Lower leg skin (tissue), 4 donors: ENCODE measurements at regions not wholly inside any gene's neighbourhood (a gene's known extent, or its start where the extent isn't known, plus 50 kb on each side); places are given as distances from the start of the nearest gene placed in this dataset.

Experiments
- DNase-seq, 2 donors: peaks; one replicate each; pipeline ENCODE4 v3.0.0-alpha.2; 2019; ENCODE audit warnings: low spot score in 2 of 2
- H3K4me3 ChIP-seq: fragments of 200-600 bp; sonication (generic); 2 replicates; pipeline ENCODE4 v1.5.1; 2017; ENCODE audit warnings: mild to moderate bottlenecking, low read depth; ENCODE audit not compliant: poor library complexity, severe bottlenecking
- POLR2A ChIP-seq, 2 donors: fragments of 450-650 bp; IDR thresholded peaks; one replicate each; pipeline ENCODE4 v1.6.1; 2016 to 2017; ENCODE audit warnings: antibody characterized with exemption in 2 of 2, mild to moderate bottlenecking in 1 of 2, moderate library complexity in 1 of 2
- WGBS, 2 donors: methylation state at CpG; one replicate each; pipeline ENCODE4 v1.1.5; 2018; 5-methylcytosine and 5-hydroxymethylcytosine counted together
- intact Hi-C: fragments of 100-400 bp; cut with DNase I; formaldehyde crosslinking; loops from one replicate; pipeline ENCODE4 v1.15.0; 2023; ENCODE audit warnings: low total_unique reads
- TF ChIP-seq, protein P1 (sequence below), 3 donors: fragments of 450-650 bp; IDR thresholded peaks; one replicate each; pipeline ENCODE4 v1.5.1; 2016; ENCODE audit warnings: antibody characterized with exemption in 3 of 3, mild to moderate bottlenecking in 3 of 3, moderate library complexity in 2 of 3

DNA sequence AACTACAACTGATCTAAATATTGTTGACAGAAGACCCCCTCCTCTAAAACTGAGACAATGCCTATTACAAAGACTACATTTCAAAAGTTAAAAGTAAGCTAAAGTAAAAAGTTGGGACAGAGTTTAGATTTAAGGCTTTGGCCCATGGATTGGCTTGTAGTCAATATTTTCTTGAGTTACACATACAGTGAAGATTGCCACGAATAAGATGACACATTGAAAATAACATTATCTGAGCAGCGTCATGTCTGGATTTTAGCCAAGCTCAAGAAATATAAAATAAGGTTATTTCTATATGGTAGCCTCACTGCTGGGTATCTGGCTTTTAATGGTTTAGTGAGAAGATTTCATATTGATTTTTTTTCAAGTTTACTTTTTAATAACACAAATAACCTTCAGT lies 266.2 kb upstream of the LDB2 start:
- DNase-seq = no peak
- intact Hi-C loops = no loop called here
- no peak overlapping the region for H3K4me3 ChIP-seq
- TF ChIP-seq, protein P1, sequence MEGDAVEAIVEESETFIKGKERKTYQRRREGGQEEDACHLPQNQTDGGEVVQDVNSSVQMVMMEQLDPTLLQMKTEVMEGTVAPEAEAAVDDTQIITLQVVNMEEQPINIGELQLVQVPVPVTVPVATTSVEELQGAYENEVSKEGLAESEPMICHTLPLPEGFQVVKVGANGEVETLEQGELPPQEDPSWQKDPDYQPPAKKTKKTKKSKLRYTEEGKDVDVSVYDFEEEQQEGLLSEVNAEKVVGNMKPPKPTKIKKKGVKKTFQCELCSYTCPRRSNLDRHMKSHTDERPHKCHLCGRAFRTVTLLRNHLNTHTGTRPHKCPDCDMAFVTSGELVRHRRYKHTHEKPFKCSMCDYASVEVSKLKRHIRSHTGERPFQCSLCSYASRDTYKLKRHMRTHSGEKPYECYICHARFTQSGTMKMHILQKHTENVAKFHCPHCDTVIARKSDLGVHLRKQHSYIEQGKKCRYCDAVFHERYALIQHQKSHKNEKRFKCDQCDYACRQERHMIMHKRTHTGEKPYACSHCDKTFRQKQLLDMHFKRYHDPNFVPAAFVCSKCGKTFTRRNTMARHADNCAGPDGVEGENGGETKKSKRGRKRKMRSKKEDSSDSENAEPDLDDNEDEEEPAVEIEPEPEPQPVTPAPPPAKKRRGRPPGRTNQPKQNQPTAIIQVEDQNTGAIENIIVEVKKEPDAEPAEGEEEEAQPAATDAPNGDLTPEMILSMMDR (IDR thresholded peaks at IDR 0.05) = no peak
- TF ChIP-seq POLR2A (IDR thresholded peaks at IDR 0.05) = no peak
- WGBS, 2 donors = 38 to 46% methylated on average over 2 of the region's 2 CpGs

DNA sequence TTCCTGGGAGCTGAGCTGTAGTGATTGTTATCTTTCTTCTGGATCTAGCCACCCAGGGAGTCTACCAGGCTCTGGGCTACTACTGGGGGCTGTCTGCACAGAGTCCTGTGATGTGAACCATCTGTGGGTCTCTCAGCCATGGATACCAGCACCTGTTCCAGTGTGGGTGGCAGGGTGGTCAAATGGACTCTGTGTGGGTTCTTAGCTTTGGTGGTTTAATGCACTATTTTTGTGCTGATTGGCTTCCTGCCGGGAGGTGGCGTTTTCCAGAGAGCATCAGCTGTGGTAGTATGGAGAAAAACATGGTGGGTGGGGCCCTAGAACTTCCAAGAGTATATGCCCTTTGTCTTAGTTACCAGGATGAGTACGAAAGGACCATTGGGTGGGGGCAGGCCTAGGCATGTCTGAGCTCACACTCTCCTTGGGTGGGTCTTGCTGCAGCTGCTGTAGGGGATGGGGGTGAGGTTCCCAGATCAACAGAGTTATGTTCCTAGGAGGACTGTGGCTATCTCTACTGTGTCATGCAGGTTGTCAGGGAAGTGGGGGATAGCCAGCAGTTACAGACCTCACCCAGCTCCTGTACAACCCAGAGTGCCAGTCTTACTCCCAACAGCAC lies 264.8 kb upstream of the LDB2 start:
- no peak overlapping the region for H3K4me3 ChIP-seq
- TF ChIP-seq POLR2A (IDR thresholded peaks at IDR 0.05) = no peak
- no peak for DNase-seq
- intact Hi-C loops = no loop called here
- 75 to 78% methylated on average over 3 of the region's 3 CpGs for WGBS, 2 donors

DNA sequence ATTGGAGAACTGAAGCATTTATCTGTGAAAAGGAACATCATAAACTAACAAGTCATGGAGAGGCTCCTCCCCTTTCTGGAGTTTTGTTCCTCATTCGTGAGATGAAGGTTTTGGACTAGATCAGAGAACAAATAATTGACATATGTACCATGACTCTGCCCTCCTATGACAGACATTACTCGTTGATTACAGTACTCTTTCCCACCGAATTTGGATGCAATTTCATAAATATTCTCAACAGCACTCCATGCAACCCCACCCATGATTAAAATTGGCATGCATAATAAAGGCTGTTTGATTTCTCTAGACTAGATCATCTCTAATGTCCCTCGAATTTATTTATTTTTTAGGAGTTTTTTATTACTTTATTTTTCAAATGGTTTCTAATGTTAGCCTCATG lies 258.9 kb upstream of the LDB2 start:
- DNase-seq = no peak
- intact Hi-C loops = no loop called here
- H3K4me3 ChIP-seq = no peak overlapping the region
- 57 to 61% methylated on average over 4 of the region's 4 CpGs for WGBS, 2 donors
- TF ChIP-seq POLR2A (IDR thresholded peaks at IDR 0.05) = no peak
- TF ChIP-seq, protein P1 (IDR thresholded peaks at IDR 0.05) = no peak

DNA sequence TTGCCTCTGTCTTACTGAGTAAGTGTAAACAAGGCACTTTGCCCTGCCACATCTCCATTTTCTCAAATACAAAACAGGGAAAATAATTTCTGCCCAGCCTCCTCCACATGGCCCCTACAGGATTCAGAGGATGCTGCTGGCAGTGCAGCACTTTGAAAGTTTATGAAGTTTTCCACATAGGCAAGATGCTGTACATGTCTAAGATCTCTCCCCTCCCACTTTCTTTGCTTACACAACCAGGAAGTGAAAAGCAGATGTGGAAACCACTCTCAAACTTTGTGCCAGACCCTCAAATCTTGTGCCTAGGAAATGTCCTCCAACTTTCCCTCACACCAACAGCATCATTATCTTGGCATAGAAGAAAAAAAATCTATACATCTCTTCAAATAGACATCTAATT lies 257.0 kb upstream of the LDB2 start:
- intact Hi-C loops = no loop called here
- DNase-seq = no peak
- H3K4me3 ChIP-seq = no peak overlapping the region
- no peak for TF ChIP-seq POLR2A (IDR thresholded peaks at IDR 0.05)
- TF ChIP-seq, protein P1 (IDR thresholded peaks at IDR 0.05) = no peak

DNA sequence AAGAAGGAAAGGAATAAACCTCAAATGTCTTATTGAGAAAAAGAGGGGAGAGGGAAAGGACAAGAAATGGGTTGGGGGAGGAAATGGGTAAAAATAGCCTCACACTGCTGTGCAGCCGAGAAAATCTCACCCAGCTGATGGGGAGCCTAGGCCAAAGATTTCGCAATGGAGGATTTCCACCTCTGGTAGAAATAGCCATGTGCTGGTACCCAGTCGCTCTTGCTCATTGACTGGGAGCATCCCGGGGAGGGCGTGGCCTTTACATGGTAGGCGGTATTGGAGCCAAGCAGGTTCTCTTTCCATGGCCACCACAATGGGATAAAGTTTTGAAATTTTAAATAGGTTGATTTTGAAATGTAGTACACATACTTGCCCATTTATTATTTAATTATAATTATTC lies 255.1 kb upstream of the LDB2 start:
- TF ChIP-seq, protein P1 (IDR thresholded peaks at IDR 0.05) = no peak
- DNase-seq = no peak
- 84 to 85% methylated on average over 6 of the region's 6 CpGs for WGBS, 2 donors
- intact Hi-C loops = no loop called here
- no peak overlapping the region for H3K4me3 ChIP-seq

DNA sequence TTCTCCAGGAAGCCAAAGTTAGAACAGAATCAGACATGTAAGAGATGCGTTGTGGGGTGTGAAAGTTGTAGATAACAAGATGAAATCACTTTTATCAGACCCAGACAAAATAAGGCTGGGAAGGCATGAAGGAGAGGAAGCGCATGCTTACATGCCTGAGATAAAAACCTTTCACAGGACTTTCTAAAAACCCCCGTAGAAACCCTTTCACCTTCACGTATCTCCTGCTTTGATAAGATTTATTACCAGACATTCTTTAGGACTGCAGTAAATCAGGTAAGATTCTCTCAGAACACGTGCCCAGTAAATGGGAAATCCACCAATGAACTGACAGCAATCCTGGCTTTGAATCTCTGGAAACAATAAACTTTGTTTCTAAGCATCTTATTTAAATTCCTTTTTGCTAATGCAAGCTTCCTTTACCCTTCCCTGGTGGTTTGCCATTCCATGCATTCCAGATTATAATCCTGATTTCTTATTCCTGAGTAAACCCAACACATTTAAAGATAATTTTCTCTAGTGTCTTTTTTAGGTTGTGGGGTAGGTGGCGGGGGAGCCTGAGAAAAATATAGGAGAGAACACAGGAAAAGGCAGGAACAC lies 254.6 kb upstream of the LDB2 start:
- no peak overlapping the region for H3K4me3 ChIP-seq
- intact Hi-C loops = no loop called here
- WGBS, 2 donors = 56 to 59% methylated on average over 6 of the region's 6 CpGs
- TF ChIP-seq POLR2A (IDR thresholded peaks at IDR 0.05) = no peak
- TF ChIP-seq, protein P1 (IDR thresholded peaks at IDR 0.05) = no peak
- no peak for DNase-seq
